ENCODE measurements at regions not wholly inside any gene's neighbourhood (a gene's known extent, or its start where the extent isn't known, plus 50 kb on each side); places are given as distances from the start of the nearest gene placed in this dataset.

DNA sequence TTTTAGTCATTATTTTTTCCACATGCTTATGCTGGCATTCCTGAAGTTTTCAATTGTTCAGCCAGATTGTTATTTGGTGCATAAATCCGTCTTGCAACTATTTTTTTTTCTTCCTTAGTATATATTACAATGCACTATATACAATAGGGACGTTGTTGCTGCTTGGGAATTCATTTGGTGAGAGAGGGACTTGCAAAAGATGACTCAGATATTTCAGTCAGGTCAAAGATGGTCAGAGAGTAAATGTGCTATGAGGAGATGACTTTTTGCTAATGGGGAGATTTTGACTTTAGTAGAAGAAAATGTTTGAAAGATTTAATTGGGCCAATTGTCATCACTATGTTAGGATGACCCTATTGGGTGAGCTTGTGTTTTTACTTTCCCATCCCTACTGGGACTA lies 348.4 kb upstream of the MTPN start:
- Mint-ChIP-seq H3K27me3 (ENCODE audit: insufficient read depth, unreplicated experiment) (peaks cover 5% of the 10 kb centered on the region), H3K9me3 (ENCODE audit: unreplicated experiment) (no peaks in the 10 kb centered on the region), H3K4me3 (ENCODE audit: unreplicated experiment) (no peak overlapping the region), H3K36me3 (ENCODE audit: insufficient read depth, unreplicated experiment) (no peaks in the 10 kb centered on the region), H3K27ac (ENCODE audit: unreplicated experiment) (no peak overlapping the region), H3K4me1 (ENCODE audit: low read depth, unreplicated experiment) (no peaks in the 10 kb centered on the region)
- CTCF ChIA-PET = no interaction called here
- Histone ChIP-seq H3K4me3 (ENCODE audit: low read depth, low read length) (no peak overlapping the region), H3K27me3 (replicated peaks; ENCODE audit: control insufficient read depth, insufficient read depth, low read length) (no peaks in the 10 kb centered on the region), H3K4me1 (no peaks in the 10 kb centered on the region; the same call in 1 of the 2 replicates), H3K36me3 (ENCODE audit: control insufficient read depth, insufficient read depth, low read length) (no peaks in the 10 kb centered on the region), H3K9me3 (no peaks in the 10 kb centered on the region; the same call in 1 of the 2 replicates)
- POLR2A ChIA-PET = no interaction called here
- TF ChIP-seq, protein P1, sequence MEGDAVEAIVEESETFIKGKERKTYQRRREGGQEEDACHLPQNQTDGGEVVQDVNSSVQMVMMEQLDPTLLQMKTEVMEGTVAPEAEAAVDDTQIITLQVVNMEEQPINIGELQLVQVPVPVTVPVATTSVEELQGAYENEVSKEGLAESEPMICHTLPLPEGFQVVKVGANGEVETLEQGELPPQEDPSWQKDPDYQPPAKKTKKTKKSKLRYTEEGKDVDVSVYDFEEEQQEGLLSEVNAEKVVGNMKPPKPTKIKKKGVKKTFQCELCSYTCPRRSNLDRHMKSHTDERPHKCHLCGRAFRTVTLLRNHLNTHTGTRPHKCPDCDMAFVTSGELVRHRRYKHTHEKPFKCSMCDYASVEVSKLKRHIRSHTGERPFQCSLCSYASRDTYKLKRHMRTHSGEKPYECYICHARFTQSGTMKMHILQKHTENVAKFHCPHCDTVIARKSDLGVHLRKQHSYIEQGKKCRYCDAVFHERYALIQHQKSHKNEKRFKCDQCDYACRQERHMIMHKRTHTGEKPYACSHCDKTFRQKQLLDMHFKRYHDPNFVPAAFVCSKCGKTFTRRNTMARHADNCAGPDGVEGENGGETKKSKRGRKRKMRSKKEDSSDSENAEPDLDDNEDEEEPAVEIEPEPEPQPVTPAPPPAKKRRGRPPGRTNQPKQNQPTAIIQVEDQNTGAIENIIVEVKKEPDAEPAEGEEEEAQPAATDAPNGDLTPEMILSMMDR (IDR thresholded peaks at IDR 0.05; ENCODE audit: insufficient read depth in 1 of 2, low read depth in 1 of 2, low read length in 1 of 2, severe bottlenecking in 1 of 2, unreplicated experiment in 1 of 2) = no peak
- DNase-seq = no peak
- intact Hi-C loops (cut with micrococcal nuclease; ENCODE audit: unreplicated experiment) = no loop called here
- no TSS peak for BruUV-seq (replicated peaks)

GRCh38 chr7:136325027-136325426 lies 347.9 kb upstream of the MTPN start:
- Mint-ChIP-seq H3K4me3 (ENCODE audit: unreplicated experiment) (no peak overlapping the region), H3K9me3 (ENCODE audit: unreplicated experiment) (no peaks in the 10 kb centered on the region), H3K27ac (ENCODE audit: unreplicated experiment) (no peak overlapping the region), H3K36me3 (ENCODE audit: insufficient read depth, unreplicated experiment) (no peaks in the 10 kb centered on the region), H3K4me1 (ENCODE audit: low read depth, unreplicated experiment) (no peaks in the 10 kb centered on the region), H3K27me3 (ENCODE audit: insufficient read depth, unreplicated experiment) (peaks cover 5% of the 10 kb centered on the region)
- H3K27me3 ChIP-seq (replicated peaks; ENCODE audit: control insufficient read depth, insufficient read depth, low read length) = no peaks in the 10 kb centered on the region
- TF ChIP-seq, protein P1 (IDR thresholded peaks at IDR 0.05; ENCODE audit: insufficient read depth in 1 of 2, low read depth in 1 of 2, low read length in 1 of 2, severe bottlenecking in 1 of 2, unreplicated experiment in 1 of 2) = no peak
- H3K4me1 ChIP-seq = no peaks in the 10 kb centered on the region; the same call in 1 of the 2 replicates
- H3K36me3 ChIP-seq (ENCODE audit: control insufficient read depth, insufficient read depth, low read length) = no peaks in the 10 kb centered on the region
- ChIA-PET CTCF (no interaction called here), POLR2A (no interaction called here)
- intact Hi-C loops (cut with micrococcal nuclease; ENCODE audit: unreplicated experiment) = no loop called here
- no peak for DNase-seq
- no peak overlapping the region for H3K4me3 ChIP-seq (ENCODE audit: low read depth, low read length)
- H3K9me3 ChIP-seq = no peaks in the 10 kb centered on the region; the same call in 1 of the 2 replicates
- no TSS peak for BruUV-seq (replicated peaks)

GRCh38 chr7:136324073-136324704 lies 347.0 kb upstream of the MTPN start:
- Mint-ChIP-seq H3K27ac (ENCODE audit: unreplicated experiment) (no peak overlapping the region), H3K4me1 (ENCODE audit: low read depth, unreplicated experiment) (no peaks in the 10 kb centered on the region), H3K36me3 (ENCODE audit: insufficient read depth, unreplicated experiment) (no peaks in the 10 kb centered on the region), H3K9me3 (ENCODE audit: unreplicated experiment) (no peaks in the 10 kb centered on the region), H3K4me3 (ENCODE audit: unreplicated experiment) (no peak overlapping the region), H3K27me3 (ENCODE audit: insufficient read depth, unreplicated experiment) (peaks cover 5% of the 10 kb centered on the region)
- H3K27me3 ChIP-seq (replicated peaks; ENCODE audit: control insufficient read depth, insufficient read depth, low read length) = no peaks in the 10 kb centered on the region
- no TSS peak for BruUV-seq (replicated peaks)
- ChIA-PET CTCF (no interaction called here), POLR2A (no interaction called here)
- no peak for DNase-seq
- TF ChIP-seq, protein P1 (IDR thresholded peaks at IDR 0.05; ENCODE audit: insufficient read depth in 1 of 2, low read depth in 1 of 2, low read length in 1 of 2, severe bottlenecking in 1 of 2, unreplicated experiment in 1 of 2) = no peak
- intact Hi-C loops (cut with micrococcal nuclease; ENCODE audit: unreplicated experiment) = no loop called here
- H3K36me3 ChIP-seq (ENCODE audit: control insufficient read depth, insufficient read depth, low read length) = no peaks in the 10 kb centered on the region
- no peaks in the 10 kb centered on the region; the same call in 1 of the 2 replicates for H3K4me1 ChIP-seq
- H3K4me3 ChIP-seq (ENCODE audit: low read depth, low read length) = no peak overlapping the region
- no peaks in the 10 kb centered on the region for H3K9me3 ChIP-seq
